ENCODE measurements at regions not wholly inside any gene's neighbourhood (a gene's known extent, or its start where the extent isn't known, plus 50 kb on each side); places are given as distances from the start of the nearest gene placed in this dataset.

DNA sequence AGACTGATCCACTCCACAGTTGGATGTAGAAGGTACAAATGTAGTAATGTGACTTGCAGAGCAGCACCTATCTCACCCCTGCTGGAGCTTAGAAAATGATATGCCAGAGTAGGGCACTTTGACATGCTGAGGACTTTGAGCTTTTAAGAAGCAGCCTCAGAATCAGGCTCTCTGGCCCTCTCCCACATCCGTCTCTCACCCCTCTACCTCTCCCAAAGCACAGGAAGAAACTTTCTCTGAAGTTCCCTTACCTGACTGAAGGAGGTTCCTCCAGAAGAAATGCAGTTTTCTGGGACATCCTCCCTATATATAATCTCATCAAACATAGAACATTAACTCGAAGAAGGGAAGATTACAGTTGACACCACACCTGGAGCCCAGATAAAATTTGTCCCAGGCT lies 98.4 kb upstream of the PEX5L start:
- 62% methylated on average over 2 of the region's 2 CpGs for WGBS (ENCODE audit: insufficient coverage)
- no peaks in the 10 kb centered on the region for H3K9me3 ChIP-seq (replicated peaks; ENCODE audit: control insufficient read depth, low read depth, low read length)
- H3K27me3 ChIP-seq (ENCODE audit: control insufficient read depth, insufficient read depth, low read length), result no peaks in the 10 kb centered on the region
- no peaks in the 10 kb centered on the region for H3K4me1 ChIP-seq (ENCODE audit: control insufficient read depth, insufficient read depth, low read length)
- H3K27ac ChIP-seq (ENCODE audit: low read length), result no peak overlapping the region
- H3K4me3 ChIP-seq (ENCODE audit: low read length), result no peak overlapping the region
- no peaks in the 10 kb centered on the region for H3K36me3 ChIP-seq (ENCODE audit: control insufficient read depth, insufficient read depth, low read length)
- no peak for DNase-seq

DNA sequence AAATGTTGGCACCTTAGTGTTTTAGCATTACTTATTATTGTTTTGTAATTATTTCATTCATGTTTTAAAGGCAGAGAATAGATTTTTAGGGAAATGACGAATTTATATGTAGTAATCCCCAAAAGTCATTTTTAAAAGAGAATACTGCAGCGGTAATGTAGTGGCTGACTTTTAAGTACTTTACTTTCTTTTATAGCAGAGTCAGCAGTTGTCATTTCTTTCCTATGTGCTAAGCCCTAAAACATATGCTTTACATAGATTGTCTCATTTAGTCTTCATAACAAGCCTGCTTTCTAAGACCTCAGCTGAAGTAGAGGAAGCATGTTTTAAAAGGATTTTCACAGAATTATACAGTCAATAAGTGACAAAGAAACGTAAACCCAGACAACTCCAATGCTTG lies 102.1 kb upstream of the PEX5L start:
- Histone ChIP-seq H3K36me3 (ENCODE audit: control insufficient read depth, insufficient read depth, low read length) (no peaks in the 10 kb centered on the region), H3K27me3 (ENCODE audit: control insufficient read depth, insufficient read depth, low read length) (no peaks in the 10 kb centered on the region), H3K27ac (ENCODE audit: low read length) (no peak overlapping the region), H3K9me3 (replicated peaks; ENCODE audit: control insufficient read depth, low read depth, low read length) (no peaks in the 10 kb centered on the region), H3K4me3 (ENCODE audit: low read length) (no peak overlapping the region), H3K4me1 (ENCODE audit: control insufficient read depth, insufficient read depth, low read length) (no peaks in the 10 kb centered on the region)
- no CpG with 5 or more reads among the region's 3 CpGs for WGBS (ENCODE audit: insufficient coverage)
- DNase-seq, result no peak

DNA sequence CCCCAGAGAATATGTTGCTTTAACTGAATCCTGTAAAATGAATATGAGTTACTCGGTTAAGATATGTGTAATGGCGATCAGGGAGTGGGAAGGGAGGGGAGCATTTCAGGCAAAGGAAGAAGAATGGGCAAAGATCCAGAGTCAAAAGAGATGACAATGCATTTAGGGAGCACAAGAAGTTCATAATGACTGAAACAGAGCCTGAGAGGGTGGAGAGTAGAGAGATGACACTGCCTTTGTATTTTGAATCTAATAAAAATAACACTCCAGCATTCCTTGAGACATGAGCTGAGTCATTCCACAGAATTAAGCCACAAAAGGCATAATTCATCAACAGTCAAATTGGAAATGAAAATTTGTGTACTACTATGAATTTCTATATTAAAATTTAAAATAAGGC lies 105.3 kb upstream of the PEX5L start:
- no peak for DNase-seq
- no peak overlapping the region for H3K27ac ChIP-seq (ENCODE audit: low read length)

DNA sequence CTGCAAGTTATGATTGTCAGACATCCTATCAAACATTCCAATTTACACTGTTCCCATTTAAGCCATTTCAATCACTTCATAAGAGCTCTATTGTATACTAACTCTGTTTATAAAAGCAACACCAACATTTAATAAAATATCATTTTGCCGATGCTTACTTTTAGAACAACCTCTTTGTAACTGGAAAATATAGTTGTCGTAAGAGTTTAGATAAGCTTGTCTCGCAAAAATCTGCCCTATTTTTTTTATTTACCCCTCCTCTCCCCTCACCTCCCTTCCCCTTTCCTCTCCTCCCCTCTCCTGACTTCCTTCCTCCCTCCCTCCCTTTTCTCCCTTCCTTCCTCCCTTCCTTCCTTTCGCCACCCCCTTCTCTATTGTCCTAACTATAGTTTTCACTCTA lies 105.7 kb upstream of the PEX5L start:
- Histone ChIP-seq H3K36me3 (ENCODE audit: control insufficient read depth, insufficient read depth, low read length) (no peaks in the 10 kb centered on the region), H3K27ac (ENCODE audit: low read length) (no peak overlapping the region), H3K4me3 (ENCODE audit: low read length) (no peak overlapping the region), H3K4me1 (ENCODE audit: control insufficient read depth, insufficient read depth, low read length) (no peaks in the 10 kb centered on the region), H3K27me3 (ENCODE audit: control insufficient read depth, insufficient read depth, low read length) (no peaks in the 10 kb centered on the region), H3K9me3 (replicated peaks; ENCODE audit: control insufficient read depth, low read depth, low read length) (no peaks in the 10 kb centered on the region)
- no peak for DNase-seq
- 83% methylated on average over 2 of the region's 4 CpGs for WGBS (ENCODE audit: insufficient coverage)

More for the DNA sequence above, 105.3 kb upstream of the PEX5L start:
- Histone ChIP-seq H3K27me3 (ENCODE audit: control insufficient read depth, insufficient read depth, low read length) (no peaks in the 10 kb centered on the region), H3K4me1 (ENCODE audit: control insufficient read depth, insufficient read depth, low read length) (no peaks in the 10 kb centered on the region), H3K36me3 (ENCODE audit: control insufficient read depth, insufficient read depth, low read length) (no peaks in the 10 kb centered on the region), H3K9me3 (replicated peaks; ENCODE audit: control insufficient read depth, low read depth, low read length) (no peaks in the 10 kb centered on the region), H3K4me3 (ENCODE audit: low read length) (no peak overlapping the region)
- WGBS (ENCODE audit: insufficient coverage), result 38% methylated on average over 2 of the region's 2 CpGs

DNA sequence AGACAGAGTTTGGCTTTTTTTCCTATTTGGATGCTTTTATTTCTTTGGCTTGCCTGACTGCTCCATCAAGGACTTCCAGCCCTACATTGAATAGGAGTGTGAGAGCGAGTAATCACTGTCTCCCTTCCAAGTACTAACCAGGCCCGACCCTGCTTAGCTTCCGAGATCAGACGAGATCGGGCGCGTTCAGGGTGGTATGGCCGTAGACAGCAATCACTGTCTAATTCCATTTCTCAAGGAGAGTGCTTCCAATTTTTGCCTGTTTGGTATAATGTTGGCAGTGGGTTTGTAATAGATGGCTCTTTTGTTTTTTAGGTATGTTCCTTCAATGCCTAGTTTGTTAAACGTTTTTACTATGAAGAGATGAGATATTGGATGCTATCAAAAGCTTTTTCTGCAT lies 125.0 kb upstream of the PEX5L start:
- no peak overlapping the region for H3K27ac ChIP-seq (ENCODE audit: low read length)
- no peaks in the 10 kb centered on the region for H3K4me1 ChIP-seq (ENCODE audit: control insufficient read depth, insufficient read depth, low read length)
- H3K36me3 ChIP-seq (ENCODE audit: control insufficient read depth, insufficient read depth, low read length), result no peaks in the 10 kb centered on the region
- H3K4me3 ChIP-seq (ENCODE audit: low read length), result no peak overlapping the region
- 100% methylated on average over 1 of the region's 9 CpGs for WGBS (ENCODE audit: insufficient coverage)
- H3K9me3 ChIP-seq (replicated peaks; ENCODE audit: control insufficient read depth, low read depth, low read length), result peaks cover 4% of the 10 kb centered on the region
- DNase-seq, result no peak
- H3K27me3 ChIP-seq (ENCODE audit: control insufficient read depth, insufficient read depth, low read length), result no peaks in the 10 kb centered on the region

DNA sequence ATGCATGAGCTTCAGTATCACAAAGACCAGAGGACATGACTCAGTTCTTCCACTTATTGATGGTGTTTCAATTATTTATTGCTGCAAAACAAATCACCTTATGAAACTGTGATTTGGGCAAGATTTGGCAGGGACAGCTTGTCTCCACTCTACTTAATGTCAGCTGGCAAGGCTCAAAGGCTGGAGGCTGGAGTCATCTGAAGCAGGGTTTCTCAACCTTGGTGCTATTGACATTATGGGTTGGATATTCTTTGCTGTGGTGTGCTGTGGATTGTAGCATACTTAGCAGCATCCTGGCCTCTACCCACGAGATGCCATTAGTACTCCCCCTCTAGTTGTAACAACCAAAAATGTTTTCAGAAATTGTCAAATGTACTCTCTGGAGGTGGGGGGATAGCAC lies 138.8 kb upstream of the PEX5L start:
- WGBS (ENCODE audit: insufficient coverage), result no CpG with 5 or more reads among the region's 1 CpG

DNA sequence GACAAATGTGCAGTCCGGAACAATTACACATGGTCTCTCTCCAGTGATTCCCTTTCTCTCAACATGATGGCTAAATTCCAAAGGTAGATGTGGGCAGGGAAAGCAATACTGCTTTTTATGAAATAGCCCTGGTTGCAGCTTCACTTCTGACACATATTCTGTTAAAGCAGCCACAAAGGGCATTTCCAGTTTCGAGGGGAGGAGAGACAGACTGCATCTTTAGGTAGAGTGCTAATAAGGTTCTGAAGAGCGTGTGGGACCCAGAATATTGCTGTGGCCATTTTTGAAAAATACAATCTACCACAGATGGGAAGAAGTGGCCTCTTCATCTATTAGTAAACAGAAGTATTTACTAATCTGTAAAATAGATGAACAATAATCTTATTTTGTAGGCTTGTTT lies 139.3 kb upstream of the PEX5L start:
- Histone ChIP-seq H3K9me3 (replicated peaks; ENCODE audit: control insufficient read depth, low read depth, low read length) (no peaks in the 10 kb centered on the region), H3K27me3 (ENCODE audit: control insufficient read depth, insufficient read depth, low read length) (no peaks in the 10 kb centered on the region), H3K4me1 (ENCODE audit: control insufficient read depth, insufficient read depth, low read length) (no peaks in the 10 kb centered on the region), H3K36me3 (ENCODE audit: control insufficient read depth, insufficient read depth, low read length) (no peaks in the 10 kb centered on the region), H3K27ac (ENCODE audit: low read length) (no peak overlapping the region), H3K4me3 (ENCODE audit: low read length) (no peak overlapping the region)
- no CpG with 5 or more reads among the region's 3 CpGs for WGBS (ENCODE audit: insufficient coverage)
- DNase-seq, result no peak

More for the DNA sequence above, 138.8 kb upstream of the PEX5L start:
- no peaks in the 10 kb centered on the region for H3K36me3 ChIP-seq (ENCODE audit: control insufficient read depth, insufficient read depth, low read length)
- DNase-seq, result no peak
- no peaks in the 10 kb centered on the region for H3K9me3 ChIP-seq (replicated peaks; ENCODE audit: control insufficient read depth, low read depth, low read length)
- no peaks in the 10 kb centered on the region for H3K4me1 ChIP-seq (ENCODE audit: control insufficient read depth, insufficient read depth, low read length)
- H3K27me3 ChIP-seq (ENCODE audit: control insufficient read depth, insufficient read depth, low read length), result no peaks in the 10 kb centered on the region
- no peak overlapping the region for H3K4me3 ChIP-seq (ENCODE audit: low read length)
- no peak overlapping the region for H3K27ac ChIP-seq (ENCODE audit: low read length)

DNA sequence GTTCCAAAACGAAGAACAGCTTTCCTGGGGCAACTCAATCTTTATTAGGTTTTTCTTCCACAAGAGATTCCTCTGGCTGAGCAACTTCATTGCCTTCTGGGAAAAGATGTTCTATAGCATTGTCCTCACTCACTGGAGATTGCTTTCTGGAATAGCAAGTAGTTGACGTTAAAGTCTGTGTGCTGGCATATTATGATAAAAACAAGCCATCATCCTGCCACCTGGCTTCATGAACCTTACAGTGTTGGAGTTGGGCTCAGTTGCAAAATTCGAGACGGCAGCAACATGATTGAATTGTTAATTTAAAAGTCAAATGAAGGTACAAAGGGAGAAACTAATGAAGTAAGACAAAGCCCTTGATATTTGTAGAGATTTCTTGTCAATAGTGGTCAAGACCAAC lies 140.5 kb upstream of the PEX5L start:
- no peak overlapping the region for H3K27ac ChIP-seq (ENCODE audit: low read length)
- no peak overlapping the region for H3K4me3 ChIP-seq (ENCODE audit: low read length)
- DNase-seq, result no peak
- no peaks in the 10 kb centered on the region for H3K9me3 ChIP-seq (replicated peaks; ENCODE audit: control insufficient read depth, low read depth, low read length)
- H3K27me3 ChIP-seq (ENCODE audit: control insufficient read depth, insufficient read depth, low read length), result no peaks in the 10 kb centered on the region
- H3K36me3 ChIP-seq (ENCODE audit: control insufficient read depth, insufficient read depth, low read length), result no peaks in the 10 kb centered on the region
- WGBS (ENCODE audit: insufficient coverage), result 71% methylated on average over 1 of the region's 4 CpGs
- H3K4me1 ChIP-seq (ENCODE audit: control insufficient read depth, insufficient read depth, low read length), result no peaks in the 10 kb centered on the region

DNA sequence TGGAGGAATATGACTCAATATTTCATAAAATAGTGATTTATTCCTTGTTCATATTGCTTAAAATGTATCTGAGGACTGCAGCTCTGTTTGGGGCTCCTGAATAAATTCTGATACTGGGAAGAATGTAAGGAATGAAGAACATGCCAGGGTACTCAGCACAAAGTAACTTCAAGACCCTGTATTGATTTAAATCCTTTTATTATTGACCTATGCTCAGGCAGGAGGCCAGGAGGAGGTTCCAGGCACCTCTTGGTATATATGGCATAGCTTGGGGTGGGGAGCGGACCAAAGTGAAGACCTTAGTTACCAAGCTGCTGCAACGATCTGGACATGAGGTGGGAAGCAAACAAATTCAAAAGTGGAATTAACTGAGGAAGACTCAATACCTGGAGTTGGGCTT lies 142.8 kb upstream of the PEX5L start:
- Histone ChIP-seq H3K36me3 (ENCODE audit: control insufficient read depth, insufficient read depth, low read length) (no peaks in the 10 kb centered on the region), H3K4me3 (ENCODE audit: low read length) (no peak overlapping the region), H3K27ac (ENCODE audit: low read length) (no peak overlapping the region), H3K4me1 (ENCODE audit: control insufficient read depth, insufficient read depth, low read length) (no peaks in the 10 kb centered on the region), H3K27me3 (ENCODE audit: control insufficient read depth, insufficient read depth, low read length) (no peaks in the 10 kb centered on the region), H3K9me3 (replicated peaks; ENCODE audit: control insufficient read depth, low read depth, low read length) (no peaks in the 10 kb centered on the region)
- no peak for DNase-seq
- WGBS (ENCODE audit: insufficient coverage), result 89% methylated on average over 1 of the region's 2 CpGs

DNA sequence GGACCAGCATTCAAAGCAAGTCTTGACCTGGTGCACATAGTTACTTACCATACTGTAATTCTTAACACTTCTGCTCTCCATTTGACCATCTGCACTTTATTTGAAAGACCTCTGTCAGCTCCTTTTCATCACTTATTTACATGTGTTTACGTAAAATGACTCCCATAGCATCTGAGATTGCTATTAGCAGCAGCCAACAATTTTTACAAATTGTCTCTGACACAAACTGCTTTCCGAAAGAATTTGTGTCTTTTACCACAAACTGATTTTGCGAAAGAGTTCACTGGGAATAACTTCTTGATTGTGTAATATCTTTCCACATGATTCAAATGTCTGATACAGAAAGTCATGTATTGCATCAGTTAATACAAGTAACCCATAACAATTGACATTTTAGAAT lies 144.1 kb upstream of the PEX5L start:
- Histone ChIP-seq H3K27ac (ENCODE audit: low read length) (no peak overlapping the region), H3K27me3 (ENCODE audit: control insufficient read depth, insufficient read depth, low read length) (no peaks in the 10 kb centered on the region), H3K4me1 (ENCODE audit: control insufficient read depth, insufficient read depth, low read length) (no peaks in the 10 kb centered on the region), H3K4me3 (ENCODE audit: low read length) (no peak overlapping the region), H3K9me3 (replicated peaks; ENCODE audit: control insufficient read depth, low read depth, low read length) (no peaks in the 10 kb centered on the region), H3K36me3 (ENCODE audit: control insufficient read depth, insufficient read depth, low read length) (no peaks in the 10 kb centered on the region)
- no peak for DNase-seq
- 38% methylated on average over 1 of the region's 3 CpGs for WGBS (ENCODE audit: insufficient coverage)

DNA sequence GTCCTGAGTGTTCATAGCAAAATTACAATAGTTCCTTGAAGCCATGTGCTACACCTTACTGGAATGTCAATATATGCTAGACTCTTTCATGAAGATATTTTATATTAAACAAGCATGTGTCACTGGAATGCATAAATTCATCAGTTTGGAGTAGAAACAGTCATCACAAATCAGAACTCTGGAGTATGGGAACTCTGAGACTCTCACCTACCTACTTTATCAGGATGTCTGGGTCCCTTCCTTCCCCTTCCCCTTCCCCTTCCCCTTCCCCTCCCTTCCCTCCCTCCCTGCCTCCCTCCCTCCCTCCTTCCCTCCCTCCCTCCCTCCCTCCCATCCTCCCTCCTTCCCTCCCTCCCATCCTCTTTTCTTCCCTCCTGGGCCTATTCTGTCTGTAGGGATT lies 144.7 kb upstream of the PEX5L start:
- no peak for DNase-seq
- no peaks in the 10 kb centered on the region for H3K27me3 ChIP-seq (ENCODE audit: control insufficient read depth, insufficient read depth, low read length)
- no peaks in the 10 kb centered on the region for H3K36me3 ChIP-seq (ENCODE audit: control insufficient read depth, insufficient read depth, low read length)
- H3K4me3 ChIP-seq (ENCODE audit: low read length), result no peak overlapping the region
- H3K27ac ChIP-seq (ENCODE audit: low read length), result no peak overlapping the region
- H3K9me3 ChIP-seq (replicated peaks; ENCODE audit: control insufficient read depth, low read depth, low read length), result no peaks in the 10 kb centered on the region
- no peaks in the 10 kb centered on the region for H3K4me1 ChIP-seq (ENCODE audit: control insufficient read depth, insufficient read depth, low read length)

Measured in muscle of leg (tissue), 3 donors.